ENCODE measurements at regions not wholly inside any gene's neighbourhood (a gene's known extent, or its start where the extent isn't known, plus 50 kb on each side); places are given as distances from the start of the nearest gene placed in this dataset.

GRCh38 chr6:95232446-95232845, 344.9 kb upstream of the MANEA start:
- Histone ChIP-seq H4K20me1 (ENCODE audit: insufficient read depth, low read length) (no peaks in the 10 kb centered on the region), H3K4me2 (ENCODE audit: low read length) (no peak overlapping the region), H3K27ac (ENCODE audit: low read depth, low read length, poor library complexity, severe bottlenecking) (no peak overlapping the region), H2AFZ (ENCODE audit: low read length) (no peak overlapping the region), H3K36me3 (ENCODE audit: insufficient read depth, low read length) (no peaks in the 10 kb centered on the region), H3K9me2 (ENCODE audit: insufficient read depth, low read length) (no peaks in the 10 kb centered on the region), H3K9me3 (ENCODE audit: low read length) (no peaks in the 10 kb centered on the region), H3K79me2 (ENCODE audit: insufficient read depth, low read depth, low read length) (no peaks in the 10 kb centered on the region), H3K4me1 (ENCODE audit: insufficient read depth, low read length, poor library complexity, severe bottlenecking) (no peaks in the 10 kb centered on the region), H3K4me3 (ENCODE audit: low read depth, low read length, poor library complexity, severe bottlenecking) (no peak overlapping the region)
- intact Hi-C loops (cut with micrococcal nuclease; ENCODE audit: unreplicated experiment), result no loop called here
- no TSS peak for BruUV-seq (replicated peaks)
- CTCF ChIA-PET (ENCODE audit: unreplicated experiment), result no interaction called here
- POLR2A ChIA-PET, result no interaction called here
- DNase-seq (ENCODE audit: low spot score), result no peak
- TF ChIP-seq, protein P1, sequence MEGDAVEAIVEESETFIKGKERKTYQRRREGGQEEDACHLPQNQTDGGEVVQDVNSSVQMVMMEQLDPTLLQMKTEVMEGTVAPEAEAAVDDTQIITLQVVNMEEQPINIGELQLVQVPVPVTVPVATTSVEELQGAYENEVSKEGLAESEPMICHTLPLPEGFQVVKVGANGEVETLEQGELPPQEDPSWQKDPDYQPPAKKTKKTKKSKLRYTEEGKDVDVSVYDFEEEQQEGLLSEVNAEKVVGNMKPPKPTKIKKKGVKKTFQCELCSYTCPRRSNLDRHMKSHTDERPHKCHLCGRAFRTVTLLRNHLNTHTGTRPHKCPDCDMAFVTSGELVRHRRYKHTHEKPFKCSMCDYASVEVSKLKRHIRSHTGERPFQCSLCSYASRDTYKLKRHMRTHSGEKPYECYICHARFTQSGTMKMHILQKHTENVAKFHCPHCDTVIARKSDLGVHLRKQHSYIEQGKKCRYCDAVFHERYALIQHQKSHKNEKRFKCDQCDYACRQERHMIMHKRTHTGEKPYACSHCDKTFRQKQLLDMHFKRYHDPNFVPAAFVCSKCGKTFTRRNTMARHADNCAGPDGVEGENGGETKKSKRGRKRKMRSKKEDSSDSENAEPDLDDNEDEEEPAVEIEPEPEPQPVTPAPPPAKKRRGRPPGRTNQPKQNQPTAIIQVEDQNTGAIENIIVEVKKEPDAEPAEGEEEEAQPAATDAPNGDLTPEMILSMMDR (conservative IDR thresholded peaks at IDR 0.05; ENCODE audit: low read length), result no peak
- TF ChIP-seq EZH2phosphoT487 (IDR thresholded peaks at IDR 0.05; ENCODE audit: borderline replicate concordance, low read depth, low read length), result no peak

DNA sequence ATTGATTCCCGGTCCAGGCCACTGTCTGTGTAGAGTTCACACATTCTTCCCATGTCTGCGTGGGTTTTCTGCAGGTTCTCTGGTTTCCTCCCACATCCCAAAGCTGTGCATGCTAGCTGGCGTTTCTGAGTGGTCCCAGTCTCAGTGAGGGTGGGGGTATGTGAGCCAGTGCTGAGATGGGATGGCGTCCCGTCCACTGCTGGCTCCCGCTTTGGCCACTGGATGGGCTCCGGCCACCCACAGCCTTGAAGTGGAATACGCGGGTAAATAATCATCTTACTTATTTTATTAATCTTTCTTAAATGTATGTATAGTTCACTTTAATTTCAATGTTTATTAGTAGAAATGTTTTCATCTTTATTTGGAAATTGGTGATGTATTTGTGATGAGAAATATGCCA, 343.5 kb upstream of the MANEA start:
- no peaks in the 10 kb centered on the region for H3K79me2 ChIP-seq (ENCODE audit: insufficient read depth, low read depth, low read length)
- POLR2A ChIA-PET, result interaction anchor here (0.5 kb wide), 1 partner anchor 41 kb away, joined by 3 read pairs; no protein-coding TSS in a partner anchor
- no peak for TF ChIP-seq EZH2phosphoT487 (IDR thresholded peaks at IDR 0.05; ENCODE audit: borderline replicate concordance, low read depth, low read length)
- TF ChIP-seq, protein P1 (conservative IDR thresholded peaks at IDR 0.05; ENCODE audit: low read length), result no peak
- DNase-seq (ENCODE audit: low spot score), result no peak
- H4K20me1 ChIP-seq (ENCODE audit: insufficient read depth, low read length), result no peaks in the 10 kb centered on the region
- no TSS peak for BruUV-seq (replicated peaks)
- intact Hi-C loops (cut with micrococcal nuclease; ENCODE audit: unreplicated experiment), result no loop called here
- H3K9me2 ChIP-seq (ENCODE audit: insufficient read depth, low read length), result no peaks in the 10 kb centered on the region
- CTCF ChIA-PET (ENCODE audit: unreplicated experiment), result no interaction called here
- no peak overlapping the region for H3K4me3 ChIP-seq (ENCODE audit: low read depth, low read length, poor library complexity, severe bottlenecking)
- no peaks in the 10 kb centered on the region for H3K36me3 ChIP-seq (ENCODE audit: insufficient read depth, low read length)
- no peak overlapping the region for H2AFZ ChIP-seq (ENCODE audit: low read length)
- no peak overlapping the region for H3K4me2 ChIP-seq (ENCODE audit: low read length)
- no peaks in the 10 kb centered on the region for H3K9me3 ChIP-seq (ENCODE audit: low read length)
- no peak overlapping the region for H3K27ac ChIP-seq (ENCODE audit: low read depth, low read length, poor library complexity, severe bottlenecking)
- no peaks in the 10 kb centered on the region for H3K4me1 ChIP-seq (ENCODE audit: insufficient read depth, low read length, poor library complexity, severe bottlenecking)

DNA sequence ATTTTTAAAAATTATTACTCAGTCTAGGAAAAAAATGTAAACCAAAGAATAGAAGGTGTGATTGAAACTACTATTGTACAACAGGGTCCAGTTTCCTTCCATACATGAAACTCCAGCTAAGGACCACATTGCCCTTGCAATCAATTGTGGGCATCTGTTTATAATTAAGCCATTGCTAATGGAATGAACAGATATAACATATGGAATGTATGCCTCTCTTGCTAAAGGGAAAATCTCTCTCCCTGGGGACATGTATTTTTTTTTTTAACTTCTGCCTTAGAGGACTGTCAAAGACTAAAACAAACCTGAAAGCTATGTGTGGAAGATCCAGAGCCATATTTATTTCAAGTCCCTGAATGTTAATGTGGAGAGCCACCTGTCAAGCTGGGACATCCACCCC, 336.8 kb upstream of the MANEA start:
- Histone ChIP-seq H3K4me1 (ENCODE audit: insufficient read depth, low read length, poor library complexity, severe bottlenecking) (no peaks in the 10 kb centered on the region), H2AFZ (ENCODE audit: low read length) (no peak overlapping the region), H4K20me1 (ENCODE audit: insufficient read depth, low read length) (no peaks in the 10 kb centered on the region), H3K4me3 (ENCODE audit: low read depth, low read length, poor library complexity, severe bottlenecking) (no peak overlapping the region), H3K79me2 (ENCODE audit: insufficient read depth, low read depth, low read length) (no peaks in the 10 kb centered on the region), H3K36me3 (ENCODE audit: insufficient read depth, low read length) (no peaks in the 10 kb centered on the region), H3K9me3 (ENCODE audit: low read length) (no peaks in the 10 kb centered on the region), H3K9me2 (ENCODE audit: insufficient read depth, low read length) (no peaks in the 10 kb centered on the region), H3K4me2 (ENCODE audit: low read length) (no peak overlapping the region), H3K27ac (ENCODE audit: low read depth, low read length, poor library complexity, severe bottlenecking) (no peak overlapping the region)
- CTCF ChIA-PET (ENCODE audit: unreplicated experiment), result no interaction called here
- DNase-seq (ENCODE audit: low spot score), result no peak
- POLR2A ChIA-PET, result no interaction called here
- no peak for TF ChIP-seq EZH2phosphoT487 (IDR thresholded peaks at IDR 0.05; ENCODE audit: borderline replicate concordance, low read depth, low read length)
- TF ChIP-seq, protein P1 (conservative IDR thresholded peaks at IDR 0.05; ENCODE audit: low read length), result no peak
- intact Hi-C loops (cut with micrococcal nuclease; ENCODE audit: unreplicated experiment), result no loop called here
- no TSS peak for BruUV-seq (replicated peaks)

Measured in OCI-LY7 (cell line).